ENCODE measurements at regions not wholly inside any gene's neighbourhood (a gene's known extent, or its start where the extent isn't known, plus 50 kb on each side); places are given as distances from the start of the nearest gene placed in this dataset.

- H3K4me1 ChIP-seq (ENCODE audit: control insufficient read depth in 4 of 4, insufficient read depth in 4 of 4, low read length in 3 of 4), result peaks cover 2 to 11% (median 6%) of the 10 kb centered on the region in 4 donors
- no peaks in the 10 kb centered on the region for H3K27me3 ChIP-seq (ENCODE audit: control insufficient read depth in 4 of 4, insufficient read depth in 4 of 4, low read length in 3 of 4)
- DNase-seq (ENCODE audit: low spot score), result no peak
- 73% methylated on average over 6 of the region's 6 CpGs for WGBS
- H3K36me3 ChIP-seq (ENCODE audit: control insufficient read depth in 4 of 4, insufficient read depth in 3 of 4, low read depth in 1 of 4, low read length in 3 of 4), result no peaks in the 10 kb centered on the region
- no peak overlapping the region for H3K27ac ChIP-seq (ENCODE audit: low read depth in 1 of 2, low read length in 2 of 2)
- TF ChIP-seq RXRA (IDR thresholded peaks at IDR 0.05) (no peak), EGR1 (IDR thresholded peaks at IDR 0.05; ENCODE audit: low read depth in 2 of 2) (no peak), RAD21 (IDR thresholded peaks at IDR 0.05) (no peak), ATF3 (IDR thresholded peaks at IDR 0.05) (no peak), JUND (IDR thresholded peaks at IDR 0.05) (no peak), TAF1 (conservative IDR thresholded peaks at IDR 0.05) (no peak), FOXA2 (IDR thresholded peaks at IDR 0.05) (no peak), CTCF (IDR thresholded peaks at IDR 0.05; ENCODE audit: low read depth, low read length, missing input control) (no peak)
- no peak overlapping the region for H3K4me3 ChIP-seq (ENCODE audit: low read depth in 1 of 3, low read length in 3 of 3)
- H3K9ac ChIP-seq (ENCODE audit: low read depth in 1 of 2, low read length in 2 of 2), result no peak overlapping the region
- H3K9me3 ChIP-seq (ENCODE audit: control insufficient read depth in 4 of 4, low read length in 3 of 4), result no peaks in the 10 kb centered on the region
Observed at GRCh38 chr6:166251655-166252054, 56.5 kb downstream of the PRR18 start.

- 65% methylated on average over 3 of the region's 3 CpGs for WGBS
- peaks cover 2 to 11% (median 6%) of the 10 kb centered on the region in 4 donors for H3K4me1 ChIP-seq (ENCODE audit: control insufficient read depth in 4 of 4, insufficient read depth in 4 of 4, low read length in 3 of 4)
- no peak overlapping the region for H3K27ac ChIP-seq (ENCODE audit: low read depth in 1 of 2, low read length in 2 of 2)
- no peaks in the 10 kb centered on the region for H3K36me3 ChIP-seq (ENCODE audit: control insufficient read depth in 4 of 4, insufficient read depth in 3 of 4, low read depth in 1 of 4, low read length in 3 of 4)
- no peak overlapping the region for H3K4me3 ChIP-seq (ENCODE audit: low read depth in 1 of 3, low read length in 3 of 3)
- H3K9ac ChIP-seq (ENCODE audit: low read depth in 1 of 2, low read length in 2 of 2), result no peak overlapping the region
- no peak for DNase-seq (ENCODE audit: low spot score)
- H3K27me3 ChIP-seq (ENCODE audit: control insufficient read depth in 4 of 4, insufficient read depth in 4 of 4, low read length in 3 of 4), result no peaks in the 10 kb centered on the region
- H3K9me3 ChIP-seq (ENCODE audit: control insufficient read depth in 4 of 4, low read length in 3 of 4), result no peaks in the 10 kb centered on the region
- no peak for TF ChIP-seq MAX (IDR thresholded peaks at IDR 0.05)
- TF ChIP-seq RAD21 (IDR thresholded peaks at IDR 0.05), result no peak
- TF ChIP-seq REST (IDR thresholded peaks at IDR 0.05), result no peak
- no peak for TF ChIP-seq ZBTB33 (IDR thresholded peaks at IDR 0.05)
- TF ChIP-seq RXRA (IDR thresholded peaks at IDR 0.05), result no peak
- no peak for TF ChIP-seq SP1 (IDR thresholded peaks at IDR 0.05)
- TF ChIP-seq HNF4G (IDR thresholded peaks at IDR 0.05), result no peak
- no peak for TF ChIP-seq FOXA1 (IDR thresholded peaks at IDR 0.05)
- TF ChIP-seq JUND (IDR thresholded peaks at IDR 0.05), result no peak
- no peak for TF ChIP-seq EGR1 (IDR thresholded peaks at IDR 0.05; ENCODE audit: low read depth in 2 of 2)
- TF ChIP-seq FOXA2 (IDR thresholded peaks at IDR 0.05), result no peak
- no peak for TF ChIP-seq TAF1 (conservative IDR thresholded peaks at IDR 0.05)
- no peak for TF ChIP-seq YY1 (IDR thresholded peaks at IDR 0.05)
- no peak for TF ChIP-seq CTCF (IDR thresholded peaks at IDR 0.05; ENCODE audit: low read depth, low read length, missing input control)
- no peak for TF ChIP-seq ATF3 (IDR thresholded peaks at IDR 0.05)
- no peak for TF ChIP-seq HNF4A (conservative IDR thresholded peaks at IDR 0.05)
- no peak for TF ChIP-seq GABPA (IDR thresholded peaks at IDR 0.05 in 1 of 2, conservative IDR thresholded peaks at IDR 0.05 in 1 of 2)
- no peak for TF ChIP-seq NR2F2 (IDR thresholded peaks at IDR 0.05)
Observed at GRCh38 chr6:166251211-166251610, 57.0 kb downstream of the PRR18 start.
